GM19351 (cell line): ENCODE measurements at regions not wholly inside any gene's neighbourhood (a gene's known extent, or its start where the extent isn't known, plus 50 kb on each side); places are given as distances from the start of the nearest gene placed in this dataset.
"Not testable (repeated sequence)": the region's sequence is repeated elsewhere in the genome, so short reads cannot be mapped to it uniquely, and the experiment has no call there.

Source experiments
- ATAC-seq: cut with Tn5 transposase; IDR thresholded peaks from one replicate; pipeline ENCODE4 v1.9.1; 2021; ENCODE audit warnings: mild to moderate bottlenecking, moderate library complexity; ENCODE audit not compliant: unreplicated experiment

GRCh38 chr1:25171013-25171412 lies 61.3 kb downstream of the SYF2 start:
- ATAC-seq: not testable (repeated sequence)

GRCh38 chr1:25170439-25170838 lies 61.9 kb downstream of the SYF2 start:
- ATAC-seq: no peak

GRCh38 chr1:25169610-25170009 lies 62.7 kb downstream of the SYF2 start:
- ATAC-seq: no peak

DNA sequence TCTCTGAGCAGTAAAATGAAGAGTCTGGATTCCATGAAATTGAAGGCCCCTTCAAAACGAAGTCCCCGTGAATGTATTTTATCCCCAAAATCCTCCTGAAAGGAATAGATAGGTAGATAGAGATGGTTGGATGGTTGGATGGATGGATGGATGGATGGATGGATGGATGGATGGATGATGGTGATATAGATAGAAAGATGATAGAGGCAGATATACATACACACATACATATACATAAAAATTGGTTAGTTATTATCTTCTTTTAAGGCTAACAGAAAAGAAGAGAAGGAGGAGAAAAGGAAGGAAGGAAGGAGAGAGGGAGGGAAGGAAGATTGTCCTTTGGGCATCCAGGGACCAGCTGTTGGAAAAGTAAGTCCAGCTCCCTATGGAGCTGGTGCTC lies 63.1 kb downstream of the SYF2 start:
- no peak for ATAC-seq

GRCh38 chr1:25168193-25169071 lies 63.9 kb downstream of the SYF2 start:
- no peak for ATAC-seq

- no peak for ATAC-seq
Measured at GRCh38 chr1:25167269-25168192, 64.8 kb downstream of the SYF2 start.

DNA sequence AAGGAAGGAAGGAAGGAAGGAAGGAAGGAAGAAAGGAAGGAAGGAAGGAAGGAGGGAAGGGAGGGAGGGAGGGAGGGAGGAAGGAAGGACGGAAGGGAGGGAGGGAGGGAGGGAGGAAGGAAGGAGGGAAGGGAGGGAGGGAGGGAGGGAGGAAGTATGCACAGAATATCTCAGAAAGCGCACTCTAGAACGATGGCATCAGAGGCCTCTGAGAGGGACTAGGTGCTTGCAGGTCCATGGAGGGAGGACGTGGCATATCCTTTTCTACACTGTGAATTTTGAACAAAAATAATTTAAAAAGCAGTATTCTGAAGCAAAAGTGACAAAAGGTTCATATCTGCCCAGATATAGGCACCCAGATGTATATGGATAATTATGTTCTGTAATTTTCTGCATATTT lies 65.5 kb downstream of the SYF2 start:
- no peak for ATAC-seq

DNA sequence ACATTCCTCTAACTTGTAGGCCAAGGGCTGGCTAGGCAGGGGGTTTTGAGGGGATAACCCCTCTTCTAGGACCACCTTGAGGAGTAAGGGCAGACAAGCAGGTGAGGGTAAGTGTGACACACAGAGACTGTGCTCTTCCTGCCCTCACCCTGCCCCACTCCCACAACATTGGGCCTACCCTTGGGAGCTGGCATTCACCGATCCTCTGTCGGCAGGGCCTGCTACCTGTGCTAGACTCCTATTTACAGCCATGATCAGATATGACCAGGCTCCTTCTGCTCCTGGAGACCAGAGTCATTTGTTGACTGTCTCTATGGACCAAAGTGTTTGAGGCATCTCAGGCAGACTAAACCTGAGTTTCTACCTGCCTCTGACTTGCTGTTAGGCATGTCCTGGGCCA lies 68.3 kb downstream of the SYF2 start:
- no peak for ATAC-seq

DNA sequence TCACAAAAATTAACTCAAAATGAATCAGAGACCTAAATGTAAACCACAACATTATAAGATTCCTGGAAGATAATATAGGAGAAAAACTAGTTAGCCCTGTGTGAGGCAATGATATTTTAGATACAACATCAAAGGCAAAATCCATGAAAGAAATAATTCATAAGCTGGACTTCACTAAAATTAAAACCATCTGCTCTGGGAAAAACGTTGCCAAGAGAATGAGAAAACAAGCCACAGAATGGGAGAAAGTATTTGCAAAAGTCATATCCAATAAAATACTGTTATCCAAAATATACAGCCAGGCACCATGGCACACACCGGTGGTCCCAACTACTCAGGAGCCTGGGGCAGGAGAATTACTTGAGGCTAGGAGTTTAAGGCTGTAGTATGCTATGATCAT lies 70.3 kb downstream of the SYF2 start:
- no peak for ATAC-seq

GRCh38 chr1:25157846-25158245 lies 74.5 kb downstream of the SYF2 start:
- no peak for ATAC-seq

DNA sequence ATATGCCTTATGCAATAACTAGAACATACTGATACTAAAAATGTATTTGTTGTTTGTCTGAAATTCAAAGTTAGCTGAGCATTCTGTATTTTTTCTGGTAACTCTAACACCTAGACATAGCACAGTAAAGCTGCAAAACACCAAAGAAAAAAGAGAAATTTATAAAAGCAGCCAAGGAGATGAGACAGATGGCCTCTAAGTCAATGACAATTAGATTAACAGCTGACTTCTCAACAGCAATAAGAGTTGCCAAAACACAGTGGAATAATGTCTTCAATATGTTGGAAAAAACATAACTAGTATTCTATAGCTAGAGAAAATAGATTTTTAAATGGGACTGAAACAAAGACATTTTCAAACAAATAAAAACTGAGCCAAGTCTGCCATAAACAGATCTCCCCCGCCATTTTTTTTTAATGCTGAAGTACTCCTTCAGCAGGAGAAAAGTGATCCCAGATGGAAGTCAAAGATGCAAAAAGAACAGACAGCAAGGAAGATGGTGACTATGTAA lies 81.3 kb downstream of the SYF2 start:
- no peak for ATAC-seq

- no peak for ATAC-seq
Measured at GRCh38 chr1:25148673-25149300, 83.5 kb downstream of the SYF2 start.

- peak; percentile 11 for ATAC-seq
Measured at GRCh38 chr1:25146451-25146855, 85.8 kb downstream of the SYF2 start.

GRCh38 chr1:25145775-25146393 lies 86.4 kb downstream of the SYF2 start:
- ATAC-seq: peak; percentile 47

DNA sequence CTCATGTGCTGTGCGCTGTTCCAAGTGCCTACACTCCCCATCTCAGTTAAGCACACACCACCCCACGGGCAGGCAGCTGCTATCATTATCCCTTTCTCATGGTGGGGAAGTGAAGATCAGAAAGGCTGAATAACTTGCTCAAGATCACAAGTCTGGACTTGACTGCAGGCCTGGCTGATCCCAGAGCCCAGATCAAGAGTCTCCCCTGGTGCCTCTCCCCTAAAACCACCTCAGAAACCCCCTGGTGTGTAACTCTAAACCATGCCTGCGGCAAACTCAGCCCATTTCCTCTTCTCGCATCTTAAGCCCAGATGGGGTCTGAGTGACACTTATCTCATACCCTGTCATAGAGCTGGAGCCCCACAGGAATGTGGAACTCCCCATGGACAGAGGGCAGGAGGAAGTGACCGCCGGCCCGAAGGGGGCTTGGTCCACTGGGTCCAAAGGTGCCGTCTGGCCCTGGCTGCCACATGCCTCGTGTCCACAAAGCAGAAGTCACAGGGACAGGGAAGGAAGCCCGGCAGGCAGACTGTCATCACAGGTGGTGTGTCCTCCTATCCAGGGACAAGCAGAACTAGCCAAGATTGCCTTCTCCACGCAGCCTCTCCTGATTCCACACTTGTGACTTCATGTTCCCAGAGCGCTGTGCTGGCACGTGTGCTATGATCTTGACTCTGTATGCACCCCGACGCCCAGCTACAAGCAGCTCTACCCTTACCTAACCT lies 92.1 kb downstream of the SYF2 start:
- no peak for ATAC-seq

- no peak for ATAC-seq
Measured at GRCh38 chr1:25137521-25138395, 94.5 kb downstream of the SYF2 start.

- no peak for ATAC-seq
Measured at GRCh38 chr1:25137106-25137505, 95.2 kb downstream of the SYF2 start.

- no peak for ATAC-seq
Measured at GRCh38 chr1:25135909-25136308, 96.4 kb downstream of the SYF2 start.
